Activated CD4-positive, alpha-beta memory T cell treated with anti-CD3 and anti-CD28 coated beads for 36 hours (primary cell): ENCODE measurements at regions not wholly inside any gene's neighbourhood (a gene's known extent, or its start where the extent isn't known, plus 50 kb on each side); places are given as distances from the start of the nearest gene placed in this dataset.

ENCODE experiments used
- CTCF ChIA-PET: fragments of 350-600 bp; sonication (Branson Sonifier 250); formaldehyde crosslinking; loops from one replicate; lab custom pipeline; 2021; ENCODE audit warnings: antibody characterized with exemption, inconsistent platforms; lab: Charles Lee
- POLR2A ChIA-PET: fragments of 350-600 bp; sonication (Branson Sonifier 250); formaldehyde crosslinking; loops from one replicate; lab custom pipeline; 2021; ENCODE audit warnings: antibody characterized with exemption; lab: Charles Lee
- DNase-seq: peaks from one replicate; pipeline ENCODE4 v3.0.0-alpha.2; 2020
- H3K27ac Mint-ChIP-seq: one replicate; pipeline ENCODE4 v1.8.0; 2021; ENCODE audit warnings: mixed read lengths
- H3K27me3 Mint-ChIP-seq: one replicate; pipeline ENCODE4 v1.8.0; 2021; ENCODE audit warnings: mixed read lengths
- H3K36me3 Mint-ChIP-seq: one replicate; pipeline ENCODE4 v1.8.0; 2021; ENCODE audit warnings: mixed read lengths
- H3K4me1 Mint-ChIP-seq: one replicate; pipeline ENCODE4 v1.8.0; 2021; ENCODE audit warnings: low read depth, mixed read lengths
- H3K4me3 Mint-ChIP-seq: one replicate; pipeline ENCODE4 v1.8.0; 2021; ENCODE audit warnings: mild to moderate bottlenecking, mixed read lengths
- H3K9me3 Mint-ChIP-seq: one replicate; pipeline ENCODE4 v1.8.0; 2021; ENCODE audit warnings: mixed read lengths
- intact Hi-C: fragments of 100-400 bp; cut with micrococcal nuclease; formaldehyde crosslinking; loops from one replicate; pipeline ENCODE4 v1.15.1; 2023

- Mint-ChIP-seq H3K4me3 (no peak overlapping the region), H3K27ac (no peak overlapping the region), H3K9me3 (peaks cover 3% of the 10 kb centered on the region), H3K27me3 (no peaks in the 10 kb centered on the region), H3K36me3 (no peaks in the 10 kb centered on the region), H3K4me1 (no peaks in the 10 kb centered on the region)
- intact Hi-C loops: no loop called here
- no peak for DNase-seq
- ChIA-PET CTCF (no interaction called here), POLR2A (no interaction called here)
Measured at GRCh38 chr9:118606668-118607067, 762.6 kb downstream of the BRINP1 start.

GRCh38 chr9:118609355-118610044 lies 759.7 kb downstream of the BRINP1 start:
- H3K4me3 Mint-ChIP-seq: no peak overlapping the region
- H3K9me3 Mint-ChIP-seq: peaks cover 5% of the 10 kb centered on the region
- H3K36me3 Mint-ChIP-seq: no peaks in the 10 kb centered on the region
- H3K27me3 Mint-ChIP-seq: no peaks in the 10 kb centered on the region
- intact Hi-C loops: no loop called here
- ChIA-PET CTCF (no interaction called here), POLR2A (no interaction called here)
- H3K27ac Mint-ChIP-seq: no peak overlapping the region
- DNase-seq: no peak
- no peaks in the 10 kb centered on the region for H3K4me1 Mint-ChIP-seq

- DNase-seq: no peak
- ChIA-PET CTCF (no interaction called here), POLR2A (no interaction called here)
Measured at GRCh38 chr9:118612201-118612600, 757.0 kb downstream of the BRINP1 start.

GRCh38 chr9:118613996-118614395 lies 755.2 kb downstream of the BRINP1 start:
- intact Hi-C loops: no loop called here
- ChIA-PET CTCF (no interaction called here), POLR2A (no interaction called here)
- Mint-ChIP-seq H3K4me3 (no peak overlapping the region), H3K4me1 (no peaks in the 10 kb centered on the region), H3K27me3 (no peaks in the 10 kb centered on the region), H3K9me3 (peaks cover 5% of the 10 kb centered on the region), H3K36me3 (no peaks in the 10 kb centered on the region), H3K27ac (no peak overlapping the region)
- no peak for DNase-seq

More at GRCh38 chr9:118612201-118612600, 757.0 kb downstream of the BRINP1 start:
- Mint-ChIP-seq H3K4me3 (no peak overlapping the region), H3K27ac (no peak overlapping the region), H3K36me3 (no peaks in the 10 kb centered on the region), H3K4me1 (no peaks in the 10 kb centered on the region), H3K9me3 (peaks cover 5% of the 10 kb centered on the region), H3K27me3 (no peaks in the 10 kb centered on the region)
- intact Hi-C loops: no loop called here

- Mint-ChIP-seq H3K27me3 (no peaks in the 10 kb centered on the region), H3K4me1 (no peaks in the 10 kb centered on the region), H3K27ac (no peak overlapping the region), H3K9me3 (peaks cover 2% of the 10 kb centered on the region), H3K36me3 (no peaks in the 10 kb centered on the region), H3K4me3 (no peak overlapping the region)
- DNase-seq: no peak
- CTCF ChIA-PET: no interaction called here
- intact Hi-C loops: no loop called here
- POLR2A ChIA-PET: no interaction called here
Measured at GRCh38 chr9:118618084-118618483, 751.2 kb downstream of the BRINP1 start.

GRCh38 chr9:118618849-118619248 lies 750.4 kb downstream of the BRINP1 start:
- no peak overlapping the region for H3K27ac Mint-ChIP-seq
- ChIA-PET CTCF (no interaction called here), POLR2A (no interaction called here)
- no peaks in the 10 kb centered on the region for H3K36me3 Mint-ChIP-seq
- H3K27me3 Mint-ChIP-seq: no peaks in the 10 kb centered on the region
- H3K9me3 Mint-ChIP-seq: peaks cover 2% of the 10 kb centered on the region
- no peak for DNase-seq
- H3K4me3 Mint-ChIP-seq: no peak overlapping the region
- intact Hi-C loops: no loop called here
- H3K4me1 Mint-ChIP-seq: no peaks in the 10 kb centered on the region

GRCh38 chr9:118624608-118625007 lies 744.6 kb downstream of the BRINP1 start:
- no peak overlapping the region for H3K4me3 Mint-ChIP-seq
- H3K4me1 Mint-ChIP-seq: no peaks in the 10 kb centered on the region
- no peaks in the 10 kb centered on the region for H3K27me3 Mint-ChIP-seq
- DNase-seq: no peak
- intact Hi-C loops: no loop called here
- H3K9me3 Mint-ChIP-seq: peaks cover 16% of the 10 kb centered on the region
- ChIA-PET POLR2A (no interaction called here), CTCF (no interaction called here)
- no peaks in the 10 kb centered on the region for H3K36me3 Mint-ChIP-seq
- H3K27ac Mint-ChIP-seq: no peak overlapping the region

GRCh38 chr9:118630079-118630478 lies 739.2 kb downstream of the BRINP1 start:
- no peak overlapping the region for H3K4me3 Mint-ChIP-seq
- intact Hi-C loops: no loop called here
- no peaks in the 10 kb centered on the region for H3K4me1 Mint-ChIP-seq
- no peaks in the 10 kb centered on the region for H3K27me3 Mint-ChIP-seq
- DNase-seq: no peak
- H3K36me3 Mint-ChIP-seq: no peaks in the 10 kb centered on the region
- no peak overlapping the region for H3K27ac Mint-ChIP-seq
- peaks cover 25% of the 10 kb centered on the region for H3K9me3 Mint-ChIP-seq
- ChIA-PET POLR2A (no interaction called here), CTCF (no interaction called here)

GRCh38 chr9:118630931-118631595 lies 738.2 kb downstream of the BRINP1 start:
- Mint-ChIP-seq H3K9me3 (peaks cover 19% of the 10 kb centered on the region), H3K27ac (no peak overlapping the region), H3K36me3 (no peaks in the 10 kb centered on the region), H3K4me3 (no peak overlapping the region), H3K27me3 (no peaks in the 10 kb centered on the region), H3K4me1 (no peaks in the 10 kb centered on the region)
- intact Hi-C loops: no loop called here
- ChIA-PET POLR2A (no interaction called here), CTCF (no interaction called here)
- DNase-seq: no peak

- Mint-ChIP-seq H3K9me3 (peaks cover 11% of the 10 kb centered on the region), H3K4me1 (no peaks in the 10 kb centered on the region), H3K27ac (no peak overlapping the region), H3K36me3 (no peaks in the 10 kb centered on the region), H3K27me3 (no peaks in the 10 kb centered on the region), H3K4me3 (no peak overlapping the region)
- ChIA-PET CTCF (interaction anchor here (0.7 kb wide), 1 partner anchor 990 kb away, joined by 3 read pairs; no protein-coding TSS in a partner anchor), POLR2A (no interaction called here)
- intact Hi-C loops: no loop called here
- no peak for DNase-seq
Measured at GRCh38 chr9:118631956-118632355, 737.3 kb downstream of the BRINP1 start.

- POLR2A ChIA-PET: no interaction called here
- Mint-ChIP-seq H3K36me3 (no peaks in the 10 kb centered on the region), H3K4me1 (no peaks in the 10 kb centered on the region), H3K27me3 (no peaks in the 10 kb centered on the region), H3K27ac (no peak overlapping the region), H3K9me3 (peaks cover 29% of the 10 kb centered on the region), H3K4me3 (no peak overlapping the region)
- CTCF ChIA-PET: no interaction called here
- intact Hi-C loops: no loop called here
- DNase-seq: no peak
Measured at GRCh38 chr9:118635416-118635815, 733.8 kb downstream of the BRINP1 start.

- H3K4me1 Mint-ChIP-seq: no peaks in the 10 kb centered on the region
- ChIA-PET POLR2A (no interaction called here), CTCF (no interaction called here)
- no peak overlapping the region for H3K27ac Mint-ChIP-seq
- peaks cover 38% of the 10 kb centered on the region for H3K9me3 Mint-ChIP-seq
- intact Hi-C loops: no loop called here
- H3K36me3 Mint-ChIP-seq: no peaks in the 10 kb centered on the region
- H3K4me3 Mint-ChIP-seq: no peak overlapping the region
- DNase-seq: no peak
- no peaks in the 10 kb centered on the region for H3K27me3 Mint-ChIP-seq
Measured at GRCh38 chr9:118637681-118638080, 731.6 kb downstream of the BRINP1 start.
